Transverse colon (tissue), 4 donors: ENCODE measurements at regions not wholly inside any gene's neighbourhood (a gene's known extent, or its start where the extent isn't known, plus 50 kb on each side); places are given as distances from the start of the nearest gene placed in this dataset.

Experiments
- DNase-seq: peaks from one replicate; pipeline ENCODE4 v3.0.0-alpha.2; 2019
- H3K27ac ChIP-seq, 4 donors: fragments of 200-600 bp; sonication (generic); 2 replicates each; pipeline ENCODE4 v1.5.1; 2016 to 2018; ENCODE audit warnings: inconsistent platforms in 4 of 4
- H3K27me3 ChIP-seq: fragments of 200-600 bp; sonication (generic); 2 replicates; pipeline ENCODE4 v1.5.1; 2017; ENCODE audit warnings: inconsistent platforms
- H3K36me3 ChIP-seq, 4 donors: fragments of 200-600 bp; sonication (generic); 2 replicates each; pipeline ENCODE4 v1.5.1; 2017 to 2019; ENCODE audit warnings: inconsistent platforms in 4 of 4
- H3K4me1 ChIP-seq, 4 donors: fragments of 200-600 bp; sonication (generic); 2 replicates each; pipeline ENCODE4 v1.5.1; 2017 to 2020; ENCODE audit warnings: inconsistent platforms in 4 of 4
- H3K4me3 ChIP-seq, 4 donors: fragments of 200-600 bp; sonication (generic); 1 replicate in 1 of 4; 2 replicates in 3 of 4; pipeline versions ENCODE4 v1.5.1 to v1.6.1; 2017 to 2019; ENCODE audit warnings: inconsistent platforms in 4 of 4
- H3K9me3 ChIP-seq, 2 donors: fragments of 200-600 bp; sonication (generic); 2 replicates each; pipeline ENCODE4 v1.5.1; 2017 to 2019; ENCODE audit warnings: inconsistent platforms in 2 of 2
- EP300 ChIP-seq: sonication (generic); formaldehyde crosslinking; IDR thresholded peaks from one replicate; pipeline ENCODE4 v1.6.1; 2017; ENCODE audit warnings: antibody characterized with exemption, low read depth
- POLR2A ChIP-seq: fragments of 450-650 bp; IDR thresholded peaks from one replicate; pipeline ENCODE4 v1.6.1; 2016; ENCODE audit warnings: antibody characterized with exemption, mild to moderate bottlenecking, moderate library complexity
- POLR2AphosphoS5 ChIP-seq, 3 donors: sonication (generic); formaldehyde crosslinking; IDR thresholded peaks; one replicate each; pipeline ENCODE4 v1.6.1; 2016; ENCODE audit warnings: antibody characterized with exemption in 3 of 3
- WGBS, 2 donors: methylation state at CpG; one replicate each; pipeline ENCODE4 v1.1.5; 2018; ENCODE audit warnings: low coverage in 1 of 2; 5-methylcytosine and 5-hydroxymethylcytosine counted together
- in situ Hi-C, 4 donors: fragments of 200-750 bp; cut with MboI; loops; one replicate each; pipeline versions ENCODE4 v1.15.0 to v1.15.1; 2017; ENCODE audit warnings: low sequenced_read_pairs in 3 of 4, low pct_ligation_motif_present in 1 of 4, low pct_unique_long_range_greater_than_20kb in 1 of 4
- intact Hi-C: fragments of 100-400 bp; cut with DNase I; formaldehyde crosslinking; loops from one replicate; pipeline ENCODE4 v1.15.1; 2023; ENCODE audit warnings: low total_unique reads
- TF ChIP-seq, protein P1 (sequence below), 5 experiments: fragments of 200-600 bp in 3 of 5; fragments of 450-650 bp in 2 of 5; sonication (generic) in 3 of 5; IDR thresholded peaks; 1 replicate in 2 of 5; 2 replicates in 3 of 5; pipeline ENCODE4 v1.5.1; 2016 to 2017; ENCODE audit warnings: antibody characterized with exemption in 5 of 5, inconsistent platforms in 3 of 5, mild to moderate bottlenecking in 2 of 5, moderate library complexity in 1 of 5

DNA sequence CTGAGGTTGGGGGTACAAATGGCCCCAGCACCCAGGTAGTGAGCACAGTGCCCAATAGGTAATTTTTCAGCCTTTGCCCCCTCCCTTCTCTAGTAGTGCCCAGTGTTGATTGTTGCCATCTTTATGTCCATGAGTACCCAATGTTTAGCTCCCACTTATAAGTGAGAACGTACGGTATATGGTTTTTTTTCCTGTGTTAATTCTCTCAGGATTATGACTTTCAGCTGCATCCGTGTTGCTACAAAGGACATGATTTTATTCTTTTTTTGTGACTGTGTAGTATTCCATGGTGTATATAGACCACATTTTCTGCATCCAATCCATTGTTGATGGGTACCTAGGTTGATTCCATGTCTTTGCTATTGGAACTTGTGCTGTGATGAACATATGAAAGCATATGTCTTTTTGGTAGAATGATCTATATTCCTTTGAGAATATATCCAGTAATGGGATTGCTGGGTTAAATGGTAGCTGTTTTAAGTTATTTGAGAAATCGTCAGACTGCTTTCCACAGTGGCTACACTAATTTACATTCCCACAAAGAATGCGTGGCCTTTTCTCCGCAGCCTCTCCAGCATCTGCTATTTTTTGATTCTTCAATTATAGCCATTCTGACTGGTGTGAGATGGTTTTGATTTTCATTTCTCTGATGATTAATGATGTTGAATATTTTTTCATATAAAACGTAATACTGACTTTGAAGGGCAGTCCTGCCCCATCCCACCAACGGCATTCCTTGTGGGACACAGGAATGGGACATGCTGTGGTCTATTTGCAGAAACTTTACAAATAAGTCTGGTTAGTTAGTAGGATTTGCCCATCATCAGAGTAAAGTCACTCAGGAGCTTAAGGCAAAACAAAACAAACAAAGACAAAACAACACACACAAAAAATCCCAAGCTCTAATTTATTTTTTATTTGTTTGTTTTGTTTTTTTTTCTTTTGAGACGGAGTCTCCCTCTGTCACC, 135.0 kb downstream of the MYCN start:
- intact Hi-C loops, result no loop called here
- no peak for TF ChIP-seq POLR2A
- TF ChIP-seq POLR2AphosphoS5 (IDR thresholded peaks at IDR 0.05), result no peak
- no peak for TF ChIP-seq EP300
- TF ChIP-seq, protein P1, sequence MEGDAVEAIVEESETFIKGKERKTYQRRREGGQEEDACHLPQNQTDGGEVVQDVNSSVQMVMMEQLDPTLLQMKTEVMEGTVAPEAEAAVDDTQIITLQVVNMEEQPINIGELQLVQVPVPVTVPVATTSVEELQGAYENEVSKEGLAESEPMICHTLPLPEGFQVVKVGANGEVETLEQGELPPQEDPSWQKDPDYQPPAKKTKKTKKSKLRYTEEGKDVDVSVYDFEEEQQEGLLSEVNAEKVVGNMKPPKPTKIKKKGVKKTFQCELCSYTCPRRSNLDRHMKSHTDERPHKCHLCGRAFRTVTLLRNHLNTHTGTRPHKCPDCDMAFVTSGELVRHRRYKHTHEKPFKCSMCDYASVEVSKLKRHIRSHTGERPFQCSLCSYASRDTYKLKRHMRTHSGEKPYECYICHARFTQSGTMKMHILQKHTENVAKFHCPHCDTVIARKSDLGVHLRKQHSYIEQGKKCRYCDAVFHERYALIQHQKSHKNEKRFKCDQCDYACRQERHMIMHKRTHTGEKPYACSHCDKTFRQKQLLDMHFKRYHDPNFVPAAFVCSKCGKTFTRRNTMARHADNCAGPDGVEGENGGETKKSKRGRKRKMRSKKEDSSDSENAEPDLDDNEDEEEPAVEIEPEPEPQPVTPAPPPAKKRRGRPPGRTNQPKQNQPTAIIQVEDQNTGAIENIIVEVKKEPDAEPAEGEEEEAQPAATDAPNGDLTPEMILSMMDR (IDR thresholded peaks at IDR 0.05), result no peak
- H3K9me3 ChIP-seq, result no peaks in the 10 kb centered on the region
- no peaks in the 10 kb centered on the region for H3K36me3 ChIP-seq
- no peak overlapping the region for H3K4me3 ChIP-seq
- WGBS, 2 donors, result 74 to 80% methylated on average over 9 of the region's 9 CpGs
- no peaks in the 10 kb centered on the region for H3K27me3 ChIP-seq
- in situ Hi-C loops, result no loop called here
- DNase-seq, result no peak
- no peaks in the 10 kb centered on the region for H3K4me1 ChIP-seq
- H3K27ac ChIP-seq, result no peak overlapping the region

DNA sequence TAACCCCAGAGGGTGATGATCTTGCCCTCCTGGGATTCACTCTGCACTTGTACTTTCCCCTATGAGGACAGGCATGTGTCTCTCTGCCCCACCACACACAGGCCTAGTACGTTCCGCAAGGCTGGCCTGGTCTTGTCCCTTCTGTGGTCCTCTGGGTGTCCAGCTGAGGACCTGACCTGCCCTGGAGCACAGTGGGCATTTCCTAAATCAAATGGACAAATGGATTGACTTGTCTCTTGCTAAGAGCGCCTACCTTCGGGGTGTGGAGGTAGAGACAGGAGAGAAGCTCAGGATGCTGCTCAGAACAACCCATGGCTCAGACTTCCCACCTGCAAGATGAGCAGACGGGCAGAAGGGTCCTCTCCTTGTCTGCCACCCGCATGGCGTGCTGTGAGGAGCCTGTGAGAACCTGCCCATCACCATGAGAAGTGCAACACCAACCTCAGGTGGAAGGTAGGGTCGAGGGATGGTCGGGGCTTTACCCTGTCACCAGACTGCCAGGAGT, 133.6 kb downstream of the MYCN start:
- no peak overlapping the region for H3K27ac ChIP-seq
- 80 to 94% methylated on average over 2 to 9 of the region's 9 CpGs for WGBS, 2 donors
- no peak overlapping the region for H3K4me3 ChIP-seq
- DNase-seq, result no peak
- no peaks in the 10 kb centered on the region for H3K27me3 ChIP-seq
- in situ Hi-C loops (no loop called here), intact Hi-C loops (no loop called here)
- H3K36me3 ChIP-seq, result no peaks in the 10 kb centered on the region
- TF ChIP-seq EP300, result no peak
- no peak for TF ChIP-seq POLR2AphosphoS5 (IDR thresholded peaks at IDR 0.05)
- TF ChIP-seq, protein P1 (IDR thresholded peaks at IDR 0.05), result no peak
- TF ChIP-seq POLR2A, result no peak
- H3K4me1 ChIP-seq, result no peaks in the 10 kb centered on the region
- H3K9me3 ChIP-seq, result no peaks in the 10 kb centered on the region

DNA sequence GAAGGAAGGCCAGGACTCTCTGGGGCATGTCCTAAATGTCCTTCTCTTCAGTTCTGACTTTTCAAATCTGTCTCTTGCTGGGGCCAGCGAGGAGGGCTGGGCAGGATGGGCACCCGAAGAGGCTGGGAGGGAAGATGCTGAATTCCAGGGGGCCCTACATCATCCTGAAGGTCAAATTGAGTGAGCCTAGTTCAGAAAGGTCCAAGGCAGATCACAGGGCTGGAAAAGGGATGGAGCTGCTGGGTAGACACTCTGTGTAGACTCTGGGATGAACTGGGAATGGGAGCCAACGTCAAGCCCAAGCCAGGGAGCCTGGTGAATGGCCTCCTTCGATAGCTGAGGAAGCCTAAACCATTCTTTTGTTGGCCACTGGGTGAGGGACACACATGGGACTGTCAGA, 133.1 kb downstream of the MYCN start:
- intact Hi-C loops (no loop called here), in situ Hi-C loops (no loop called here)
- no peaks in the 10 kb centered on the region for H3K27me3 ChIP-seq
- no peaks in the 10 kb centered on the region for H3K4me1 ChIP-seq
- WGBS, 2 donors, result 82% methylated on average over 4 of the region's 4 CpGs; no CpG with 5 or more reads in 1 of the 2 donors
- no peak overlapping the region for H3K27ac ChIP-seq
- no peak overlapping the region for H3K4me3 ChIP-seq
- H3K9me3 ChIP-seq, result no peaks in the 10 kb centered on the region
- H3K36me3 ChIP-seq, result no peaks in the 10 kb centered on the region
- no peak for DNase-seq
- TF ChIP-seq POLR2A, result no peak
- TF ChIP-seq EP300, result no peak
- no peak for TF ChIP-seq POLR2AphosphoS5 (IDR thresholded peaks at IDR 0.05)
- TF ChIP-seq, protein P1 (IDR thresholded peaks at IDR 0.05), result no peak

DNA sequence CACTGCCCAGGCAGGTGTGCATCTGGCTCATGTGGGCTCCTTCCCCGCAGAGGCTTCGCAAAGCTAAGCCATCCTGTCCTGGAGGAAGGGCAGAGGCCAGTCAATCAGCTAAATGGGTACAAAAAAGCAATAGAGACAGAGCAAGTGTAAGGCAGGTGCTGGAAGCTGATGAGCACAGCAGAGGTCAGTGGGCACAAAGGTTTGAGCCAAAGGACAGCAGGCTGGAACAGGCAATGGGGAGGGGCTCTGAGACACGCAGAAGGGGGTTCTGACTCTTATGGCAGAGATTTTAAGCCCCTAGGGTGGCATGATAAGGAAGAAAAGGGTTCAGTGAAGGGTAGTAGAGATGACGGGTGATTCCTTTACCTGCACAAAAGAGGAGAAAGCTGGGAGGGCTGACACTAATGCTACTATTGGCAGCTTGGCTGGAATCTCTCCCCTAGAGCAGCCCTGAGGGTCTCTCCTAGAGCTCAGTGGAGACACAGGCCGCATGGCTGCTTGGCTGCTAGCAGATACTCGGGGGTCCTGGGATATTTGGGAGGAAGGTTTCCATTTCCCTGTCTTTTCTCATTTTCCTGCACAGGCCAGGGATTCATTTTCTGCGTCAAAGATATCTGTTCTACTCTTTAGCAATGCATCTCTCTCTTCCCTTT, 132.4 kb downstream of the MYCN start:
- H3K27me3 ChIP-seq, result no peaks in the 10 kb centered on the region
- no peak overlapping the region for H3K4me3 ChIP-seq
- no peaks in the 10 kb centered on the region for H3K36me3 ChIP-seq
- no peaks in the 10 kb centered on the region for H3K4me1 ChIP-seq
- H3K27ac ChIP-seq, result no peak overlapping the region
- TF ChIP-seq POLR2AphosphoS5 (IDR thresholded peaks at IDR 0.05) (no peak), POLR2A (no peak), EP300 (no peak)
- TF ChIP-seq, protein P1 (IDR thresholded peaks at IDR 0.05), result no peak
- 75 to 87% methylated on average over 6 to 7 of the region's 7 CpGs for WGBS, 2 donors
- no peaks in the 10 kb centered on the region for H3K9me3 ChIP-seq
- DNase-seq, result no peak
- intact Hi-C loops, result no loop called here
- in situ Hi-C loops, result no loop called here
